Prostate gland (tissue), 2 donors: ENCODE measurements at regions not wholly inside any gene's neighbourhood (a gene's known extent, or its start where the extent isn't known, plus 50 kb on each side); places are given as distances from the start of the nearest gene placed in this dataset.

Experiments
- POLR2A ChIP-seq: fragments of 450-650 bp; IDR thresholded peaks from one replicate; pipeline ENCODE4 v1.6.1; 2016; ENCODE audit warnings: antibody characterized with exemption, mild to moderate bottlenecking
- TF ChIP-seq, protein P1 (sequence below), 4 experiments: fragments of 200-600 bp in 2 of 4; fragments of 450-650 bp in 2 of 4; sonication (generic) in 2 of 4; IDR thresholded peaks; 1 replicate in 3 of 4; 2 replicates in 1 of 4; pipeline ENCODE4 v1.5.1; 2016 to 2019; ENCODE audit warnings: antibody characterized with exemption in 4 of 4, mild to moderate bottlenecking in 2 of 4, moderate library complexity in 2 of 4

DNA sequence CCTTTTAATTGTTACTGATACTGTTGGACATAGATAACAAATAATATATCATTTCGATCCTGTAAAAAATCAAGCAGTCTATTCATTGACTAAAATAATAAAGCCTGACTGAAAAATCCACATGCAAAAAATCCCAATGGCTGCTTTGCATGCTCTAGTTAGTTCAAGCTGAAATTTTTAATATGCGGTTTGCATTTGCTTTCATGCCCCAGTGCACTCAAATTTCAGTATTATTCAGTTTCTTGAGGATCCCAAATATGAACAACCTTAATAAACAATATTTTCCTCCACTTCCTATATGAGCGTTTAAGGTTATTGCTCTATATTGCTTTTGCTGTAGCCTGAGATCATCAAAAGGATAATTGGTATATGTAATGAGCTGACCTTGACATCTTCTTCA, 75.1 kb upstream of the DPH5 start:
- TF ChIP-seq, protein P1, sequence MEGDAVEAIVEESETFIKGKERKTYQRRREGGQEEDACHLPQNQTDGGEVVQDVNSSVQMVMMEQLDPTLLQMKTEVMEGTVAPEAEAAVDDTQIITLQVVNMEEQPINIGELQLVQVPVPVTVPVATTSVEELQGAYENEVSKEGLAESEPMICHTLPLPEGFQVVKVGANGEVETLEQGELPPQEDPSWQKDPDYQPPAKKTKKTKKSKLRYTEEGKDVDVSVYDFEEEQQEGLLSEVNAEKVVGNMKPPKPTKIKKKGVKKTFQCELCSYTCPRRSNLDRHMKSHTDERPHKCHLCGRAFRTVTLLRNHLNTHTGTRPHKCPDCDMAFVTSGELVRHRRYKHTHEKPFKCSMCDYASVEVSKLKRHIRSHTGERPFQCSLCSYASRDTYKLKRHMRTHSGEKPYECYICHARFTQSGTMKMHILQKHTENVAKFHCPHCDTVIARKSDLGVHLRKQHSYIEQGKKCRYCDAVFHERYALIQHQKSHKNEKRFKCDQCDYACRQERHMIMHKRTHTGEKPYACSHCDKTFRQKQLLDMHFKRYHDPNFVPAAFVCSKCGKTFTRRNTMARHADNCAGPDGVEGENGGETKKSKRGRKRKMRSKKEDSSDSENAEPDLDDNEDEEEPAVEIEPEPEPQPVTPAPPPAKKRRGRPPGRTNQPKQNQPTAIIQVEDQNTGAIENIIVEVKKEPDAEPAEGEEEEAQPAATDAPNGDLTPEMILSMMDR (IDR thresholded peaks at IDR 0.05) = no peak
- no peak for TF ChIP-seq POLR2A
